ENCODE measurements at regions not wholly inside any gene's neighbourhood (a gene's known extent, or its start where the extent isn't known, plus 50 kb on each side); places are given as distances from the start of the nearest gene placed in this dataset.
A peak's percentile ranks its signal among the peaks of the same experiment; 100 is the strongest.

GRCh38 chr16:55123652-55124051 lies 193.0 kb downstream of the IRX5 start:
- H3K27ac ChIP-seq (ENCODE audit: insufficient read depth, low read length): no peak overlapping the region
- DNase-seq: no peak
- no peak overlapping the region for H3K4me2 ChIP-seq (ENCODE audit: low read depth, low read length)
- H2AK9ac ChIP-seq (replicated peaks; ENCODE audit: low read depth, low read length, poor library complexity): no peak overlapping the region
- intact Hi-C loops (cut with micrococcal nuclease): no loop called here
- no CpG with 5 or more reads among the region's 1 CpG for WGBS, 2 experiments (ENCODE audit: extremely low coverage in 2 of 2, insufficient read length in 1 of 2)
- no peaks in the 10 kb centered on the region for H3K79me1 ChIP-seq (ENCODE audit: low read depth in 1 of 2, low read length in 2 of 2)
- H2BK5ac ChIP-seq (ENCODE audit: low read depth, low read length, poor library complexity, severe bottlenecking): no peak overlapping the region
- H4K5ac ChIP-seq (ENCODE audit: low read depth, low read length): no peak overlapping the region
- H3K9me3 ChIP-seq (ENCODE audit: control insufficient read depth, insufficient read depth, low read length): no peaks in the 10 kb centered on the region; the same call in 1 of the 2 replicates
- H2BK20ac ChIP-seq (ENCODE audit: low read depth, low read length): no peak overlapping the region
- BruUV-seq (replicated peaks): no TSS peak
- H3K23ac ChIP-seq (ENCODE audit: low read depth, low read length): no peak overlapping the region
- in situ Hi-C loops (cut with MboI; ENCODE audit: low sequenced_read_pairs): no loop called here
- H3K56ac ChIP-seq (ENCODE audit: extremely low read depth, insufficient read depth, low read length): no peak overlapping the region
- no peaks in the 10 kb centered on the region for H4K20me1 ChIP-seq (ENCODE audit: insufficient read depth, low read length)
- H3K9me1 ChIP-seq (ENCODE audit: insufficient read depth, low read length): no peaks in the 10 kb centered on the region
- H3K4me3 ChIP-seq (ENCODE audit: insufficient read depth, low read depth, low read length): no peak overlapping the region
- no peaks in the 10 kb centered on the region for H3K27me3 ChIP-seq (ENCODE audit: control insufficient read depth, insufficient read depth, low read length)
- no peak overlapping the region for H2AK5ac ChIP-seq (ENCODE audit: low read depth, low read length)
- H2BK15ac ChIP-seq (ENCODE audit: low read depth, low read length): no peak overlapping the region
- no peak overlapping the region for H4K8ac ChIP-seq (ENCODE audit: low read depth in 2 of 2, low read length in 2 of 2)
- CTCF ChIA-PET: no interaction called here
- H3K14ac ChIP-seq (replicated peaks; ENCODE audit: low read depth, low read length): no peak overlapping the region
- H3K18ac ChIP-seq (ENCODE audit: low read depth, low read length): no peak overlapping the region
- POLR2A ChIA-PET (ENCODE audit: unreplicated experiment): no interaction called here
- H3K4ac ChIP-seq (ENCODE audit: low read depth, low read length): no peak overlapping the region
- no peak overlapping the region for H3K9ac ChIP-seq (ENCODE audit: low read depth, low read length)
- H3K4me1 ChIP-seq (ENCODE audit: control insufficient read depth, insufficient read depth, low read length): no peaks in the 10 kb centered on the region
- dilution Hi-C loops (cut with HindIII; ENCODE audit: low sequenced_read_pairs, unreplicated experiment): no loop called here
- no peak overlapping the region for H2AFZ ChIP-seq (replicated peaks; ENCODE audit: low read length, poor library complexity)
- no peak overlapping the region for H2BK120ac ChIP-seq (ENCODE audit: low read depth, low read length)
- no peak for ATAC-seq (ENCODE audit: low read depth)
- no peaks in the 10 kb centered on the region for H3K36me3 ChIP-seq (ENCODE audit: control insufficient read depth, insufficient read depth, low read length)
- H4K91ac ChIP-seq (ENCODE audit: insufficient read depth, low read depth, low read length): no peak overlapping the region
- TF ChIP-seq NFE2L2 (IDR thresholded peaks at IDR 0.05; ENCODE audit: low read depth, low read length) (no peak), MAFK (IDR thresholded peaks at IDR 0.05; ENCODE audit: low read depth, low read length) (peak; percentile 32; the same call in 1 of the 2 replicates)

Data from IMR-90 (cell line).